ENCODE measurements at regions not wholly inside any gene's neighbourhood (a gene's known extent, or its start where the extent isn't known, plus 50 kb on each side); places are given as distances from the start of the nearest gene placed in this dataset.

DNA sequence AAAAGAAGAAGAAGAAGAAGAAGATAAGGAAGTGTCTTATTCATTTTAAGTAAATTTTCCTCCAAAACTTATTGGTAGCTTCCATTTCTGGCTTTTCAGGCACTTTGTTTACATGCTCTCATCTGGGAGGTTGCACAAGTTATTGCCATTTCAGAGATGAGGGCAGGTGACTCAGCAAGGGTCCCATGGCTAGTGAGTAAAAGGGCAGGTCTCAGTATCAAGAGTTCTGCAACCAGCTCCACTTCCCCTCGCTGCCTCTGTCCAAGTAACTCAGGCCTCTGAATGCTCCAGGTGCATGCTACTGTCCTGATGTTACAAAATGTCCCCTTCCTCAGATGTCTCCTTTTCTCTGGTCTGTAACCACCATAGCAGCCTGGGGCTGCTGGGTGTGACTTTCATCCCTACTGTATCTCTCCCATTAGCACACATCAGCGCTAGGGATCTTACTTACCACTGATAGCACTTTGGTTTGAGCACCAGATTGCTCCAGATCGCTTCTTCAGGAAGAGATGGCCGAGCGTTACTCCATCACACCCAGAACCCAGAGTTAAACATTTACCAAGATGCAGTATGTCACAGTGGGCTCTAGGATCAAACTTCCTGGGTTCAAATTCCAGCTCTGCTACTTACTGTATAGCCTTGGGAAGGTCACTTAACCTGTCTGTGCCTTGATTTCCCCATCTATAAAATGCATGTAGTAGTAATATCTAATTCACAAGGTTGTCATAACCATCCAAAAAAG, 57.4 kb upstream of the LAPTM4A start:
- no peak for DNase-seq

DNA sequence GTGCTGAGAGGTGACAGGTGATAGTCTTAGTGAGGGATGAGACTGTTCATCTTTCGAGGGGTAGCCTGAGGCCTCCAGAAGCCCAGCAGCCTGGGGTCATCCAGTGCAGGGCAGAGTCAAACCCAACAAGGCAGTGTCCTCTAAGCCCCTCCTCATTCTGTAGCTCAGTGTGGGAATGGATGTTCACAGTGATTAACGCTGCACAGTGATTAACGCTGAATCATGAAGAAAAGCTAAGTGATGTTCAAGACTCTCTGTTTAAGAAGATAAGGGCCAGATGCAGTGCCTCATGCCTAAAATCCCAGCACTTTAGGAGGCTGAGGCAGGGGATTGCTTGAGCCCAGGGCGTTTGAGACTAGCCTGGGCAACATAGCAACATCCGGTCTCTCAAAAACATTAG, 56.3 kb upstream of the LAPTM4A start:
- DNase-seq, result no peak

DNA sequence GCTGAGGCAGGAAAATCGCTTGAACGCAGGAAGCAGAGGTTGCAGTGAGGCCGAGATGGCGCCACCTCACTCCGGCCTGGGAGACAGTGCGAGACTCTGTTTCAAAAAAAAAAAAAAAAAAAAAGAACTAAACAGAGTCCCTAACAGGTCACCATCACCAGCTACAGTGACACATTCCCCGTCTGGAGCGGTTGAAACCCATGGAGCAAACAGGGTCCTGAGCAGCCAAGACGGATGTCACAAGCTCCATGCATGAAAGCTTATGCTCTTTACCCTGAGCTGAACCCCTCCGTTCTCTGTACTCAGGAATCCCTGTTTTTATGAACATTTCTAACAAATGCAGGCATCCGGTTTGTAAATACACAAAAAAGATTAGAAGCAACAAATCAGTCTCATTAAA, 55.9 kb upstream of the LAPTM4A start:
- DNase-seq, result no peak

DNA sequence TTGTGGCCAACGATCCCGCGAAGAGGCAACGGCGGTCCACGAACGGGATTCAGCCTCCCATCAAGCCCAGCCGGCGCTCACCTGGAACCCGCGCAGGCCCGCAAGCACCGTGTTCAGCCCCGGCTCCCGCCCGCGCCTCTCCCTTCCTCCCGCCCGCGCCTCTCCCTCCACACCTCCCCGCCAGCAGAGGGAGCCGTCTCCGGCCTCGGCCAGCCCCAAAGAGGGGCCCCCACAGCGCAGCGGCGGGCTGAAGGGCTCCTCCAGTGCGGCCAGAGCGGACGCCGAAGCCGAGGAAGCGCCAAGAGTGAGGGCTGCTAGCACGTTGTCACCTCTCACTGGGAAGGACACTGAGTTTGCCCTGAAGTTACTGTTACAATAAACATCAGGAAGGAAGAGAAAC, 55.3 kb upstream of the LAPTM4A start:
- peak; percentile 37 for DNase-seq

DNA sequence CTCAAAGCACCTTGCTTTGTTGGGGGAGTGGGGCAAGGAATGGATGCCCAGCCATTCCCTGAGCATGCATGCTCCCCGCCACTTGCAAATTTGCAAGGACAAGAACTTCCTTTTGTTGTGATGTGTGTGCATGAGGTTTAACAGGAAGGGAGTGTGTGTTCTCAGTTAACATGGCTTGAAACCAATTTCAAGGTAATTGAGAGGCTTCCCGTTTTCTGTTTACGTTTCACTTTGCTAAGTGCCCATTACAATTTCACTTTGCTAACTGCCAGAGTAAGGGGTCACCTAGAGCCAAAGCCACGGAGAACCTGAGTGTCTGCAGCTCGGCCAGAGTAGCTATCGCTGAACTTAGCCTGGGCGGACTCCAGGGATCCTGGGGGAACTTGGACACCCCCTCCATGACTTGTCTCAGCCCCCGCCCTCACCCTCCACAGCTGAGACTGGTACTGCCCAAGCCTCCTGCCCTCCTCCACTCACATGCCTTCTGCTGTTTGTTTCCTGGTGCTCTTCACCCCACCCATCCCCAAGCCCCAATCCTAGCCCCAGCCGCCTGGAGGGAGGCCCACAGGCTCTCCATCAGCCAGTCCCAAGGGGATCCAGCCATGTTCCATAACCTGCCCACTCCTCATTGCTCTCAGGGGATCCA, 53.6 kb upstream of the LAPTM4A start:
- no peak for DNase-seq

DNA sequence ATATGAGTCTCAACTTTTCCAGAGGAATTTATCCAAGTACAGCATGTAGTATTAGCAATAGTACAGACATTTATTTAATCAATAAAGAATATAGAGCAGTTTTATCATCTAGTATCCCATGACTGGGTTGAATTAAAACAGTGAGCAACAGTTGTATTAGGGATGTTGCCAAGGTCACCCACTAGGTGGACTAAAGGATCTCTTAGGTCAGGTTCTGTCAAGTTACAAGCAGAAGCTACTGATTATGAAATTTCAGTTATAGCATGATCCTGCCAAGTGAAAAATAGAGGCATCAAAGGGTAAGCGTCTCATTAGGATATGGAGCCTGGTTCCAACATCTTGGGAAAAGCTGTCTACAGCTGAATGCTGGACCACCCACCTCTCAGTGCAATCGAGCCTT, 52.1 kb upstream of the LAPTM4A start:
- no peak for DNase-seq
